ENCODE measurements at regions not wholly inside any gene's neighbourhood (a gene's known extent, or its start where the extent isn't known, plus 50 kb on each side); places are given as distances from the start of the nearest gene placed in this dataset.
A peak's percentile ranks its signal among the peaks of the same experiment; 100 is the strongest.

DNA sequence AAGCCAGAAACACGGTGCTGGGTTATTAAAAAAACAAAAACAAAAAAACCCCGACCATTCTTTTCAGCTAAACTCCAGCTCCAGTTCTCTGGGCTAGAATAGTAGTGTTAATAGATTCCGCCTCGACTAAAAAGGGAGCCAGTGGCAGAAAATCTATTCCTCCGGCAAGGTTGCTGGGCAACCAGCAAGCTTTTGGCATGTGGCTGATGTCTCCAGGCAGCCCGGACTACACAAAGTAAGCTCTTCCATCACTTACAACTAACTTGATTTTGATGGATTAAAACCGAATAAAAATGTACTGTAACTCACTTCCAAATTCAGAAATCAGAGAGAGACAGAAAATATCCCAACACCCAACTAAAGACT lies 126.4 kb upstream of the FOXN3 start:
- intact Hi-C loops (cut with DNase I): no loop called here
- Histone ChIP-seq H3K27me3 (no peaks in the 10 kb centered on the region), H3K9me3 (no peaks in the 10 kb centered on the region), H3K27ac (replicated peaks in 1 of 4) (peak overlapping the region in 3 of 4 donors; percentile 12 to 40 (median 21)), H3K4me3 (no peak overlapping the region), H3K4me1 (peaks cover 5 to 22% (median 16%) of the 10 kb centered on the region in 4 donors), H3K36me3 (no peaks in the 10 kb centered on the region)
- WGBS: 30% methylated on average over 7 of the region's 7 CpGs
- TF ChIP-seq EP300 (IDR thresholded peaks at IDR 0.05) (no peak), POLR2A (IDR thresholded peaks at IDR 0.05; ENCODE audit: low read depth) (no peak), CTCF (IDR thresholded peaks at IDR 0.05) (no peak), POLR2AphosphoS5 (IDR thresholded peaks at IDR 0.05) (no peak)
- DNase-seq (ENCODE audit: extremely low spot score): peak; percentile 53

DNA sequence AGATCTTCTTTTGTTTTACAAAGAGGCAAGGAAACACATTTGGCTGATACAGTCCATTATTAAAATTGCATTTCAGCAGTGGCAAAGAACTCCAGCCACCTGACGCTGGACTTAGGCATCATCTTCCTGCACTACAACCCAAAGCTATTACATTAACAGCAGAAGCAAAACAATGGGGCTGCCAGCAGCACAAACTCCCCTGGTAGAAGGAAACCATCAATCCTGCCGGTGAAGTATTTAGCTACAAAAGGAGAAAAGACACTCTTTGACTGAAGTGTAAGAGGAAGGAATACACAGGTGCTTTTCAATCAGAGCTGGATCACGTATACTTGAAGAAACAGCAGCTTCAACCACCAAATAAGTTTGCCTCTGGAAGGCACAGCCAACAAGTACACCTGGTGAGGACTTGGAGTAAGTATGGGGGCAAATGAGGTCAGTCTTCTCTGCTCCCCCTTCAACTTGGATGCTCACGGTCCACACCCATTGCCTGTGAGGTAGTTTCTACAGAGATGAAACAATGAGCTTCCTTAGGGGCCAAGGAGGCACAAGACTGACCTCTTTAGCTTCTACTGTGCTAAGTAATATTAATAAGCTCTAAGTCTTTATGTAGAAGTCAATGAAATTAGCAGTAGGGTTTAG lies 125.9 kb upstream of the FOXN3 start:
- H3K4me1 ChIP-seq: peaks cover 5 to 22% (median 16%) of the 10 kb centered on the region in 4 donors
- 25% methylated on average over 4 of the region's 4 CpGs for WGBS
- peak; percentile 86 for DNase-seq (ENCODE audit: extremely low spot score)
- H3K4me3 ChIP-seq: no peak overlapping the region
- H3K9me3 ChIP-seq: no peaks in the 10 kb centered on the region
- intact Hi-C loops (cut with DNase I): no loop called here
- no peak for TF ChIP-seq POLR2AphosphoS5 (IDR thresholded peaks at IDR 0.05)
- TF ChIP-seq CTCF (IDR thresholded peaks at IDR 0.05): no peak
- TF ChIP-seq EP300 (IDR thresholded peaks at IDR 0.05): no peak
- TF ChIP-seq POLR2A (IDR thresholded peaks at IDR 0.05; ENCODE audit: low read depth): no peak
- H3K27ac ChIP-seq (replicated peaks in 1 of 4): peak overlapping the region in 3 of 4 donors; percentile 12 to 40 (median 21)
- no peaks in the 10 kb centered on the region for H3K27me3 ChIP-seq
- H3K36me3 ChIP-seq: no peaks in the 10 kb centered on the region

GRCh38 chr14:89540830-89541470 lies 123.9 kb upstream of the FOXN3 start:
- intact Hi-C loops (cut with DNase I): no loop called here
- Histone ChIP-seq H3K9me3 (no peaks in the 10 kb centered on the region), H3K27ac (replicated peaks in 1 of 4) (no peak overlapping the region), H3K27me3 (no peaks in the 10 kb centered on the region), H3K36me3 (no peaks in the 10 kb centered on the region), H3K4me1 (peaks cover 5 to 24% (median 18%) of the 10 kb centered on the region in 4 donors), H3K4me3 (no peak overlapping the region)
- DNase-seq (ENCODE audit: extremely low spot score): peak; percentile 39
- TF ChIP-seq POLR2AphosphoS5 (IDR thresholded peaks at IDR 0.05): no peak
- no peak for TF ChIP-seq CTCF (IDR thresholded peaks at IDR 0.05)
- TF ChIP-seq EP300 (IDR thresholded peaks at IDR 0.05): no peak
- WGBS: 87% methylated on average over 5 of the region's 5 CpGs

- 93% methylated on average over 20 of the region's 20 CpGs for whole genome bisulfite sequencing
- Histone ChIP-seq H3K4me3 (no peak overlapping the region), H3K27me3 (no peaks in the 10 kb centered on the region), H3K9me3 (no peaks in the 10 kb centered on the region), H3K4me1 (peaks cover 5 to 31% (median 25%) of the 10 kb centered on the region in 4 donors), H3K27ac (replicated peaks in 1 of 4) (no peak overlapping the region), H3K36me3 (no peaks in the 10 kb centered on the region)
- TF ChIP-seq POLR2A (IDR thresholded peaks at IDR 0.05; ENCODE audit: low read depth) (no peak), EP300 (IDR thresholded peaks at IDR 0.05) (no peak)
- peak; percentile 29 for DNase-seq (ENCODE audit: extremely low spot score)
- intact Hi-C loops (cut with DNase I): no loop called here
Observed at GRCh38 chr14:89540009-89540829, 123.2 kb upstream of the FOXN3 start.

DNA sequence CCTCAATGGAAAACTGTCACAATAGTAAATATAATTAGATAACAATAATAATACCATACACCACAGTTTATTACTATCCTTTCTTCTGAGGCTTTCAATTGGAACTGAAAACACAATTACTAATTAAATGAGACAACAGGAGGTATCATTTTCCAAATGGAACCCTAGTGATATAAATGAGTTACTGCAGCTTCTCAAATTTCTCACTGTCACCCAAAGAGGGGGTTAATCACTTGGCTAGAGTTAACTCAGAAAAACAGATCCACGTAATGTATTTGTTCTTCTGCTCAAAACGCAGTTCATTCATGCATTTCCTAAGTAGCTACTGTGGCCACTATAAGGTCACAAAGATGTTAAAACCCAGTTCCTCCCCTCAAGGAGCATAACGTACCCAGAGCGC lies 120.9 kb upstream of the FOXN3 start:
- no peaks in the 10 kb centered on the region for H3K27me3 ChIP-seq
- intact Hi-C loops (cut with DNase I): no loop called here
- H3K27ac ChIP-seq (replicated peaks in 1 of 4): no peak overlapping the region
- TF ChIP-seq POLR2AphosphoS5 (IDR thresholded peaks at IDR 0.05) (no peak), EP300 (IDR thresholded peaks at IDR 0.05) (no peak), CTCF (IDR thresholded peaks at IDR 0.05) (no peak), POLR2A (IDR thresholded peaks at IDR 0.05; ENCODE audit: low read depth) (no peak)
- no peak overlapping the region for H3K4me3 ChIP-seq
- no peak for DNase-seq (ENCODE audit: extremely low spot score)
- H3K9me3 ChIP-seq: no peaks in the 10 kb centered on the region
- 98% methylated on average over 4 of the region's 4 CpGs for WGBS
- H3K36me3 ChIP-seq: no peaks in the 10 kb centered on the region
- H3K4me1 ChIP-seq: peaks cover 8 to 35% (median 27%) of the 10 kb centered on the region in 4 donors

Data from esophagus muscularis mucosa (tissue), 4 donors.